SJCRH30 (cell line): ENCODE measurements at regions not wholly inside any gene's neighbourhood (a gene's known extent, or its start where the extent isn't known, plus 50 kb on each side); places are given as distances from the start of the nearest gene placed in this dataset.
A peak's percentile ranks its signal among the peaks of the same experiment; 100 is the strongest.

Experiments
- DNase-seq, 2 experiments: peaks; one replicate each; pipeline ENCODE4 v3.0.0-alpha.2; 2015 to 2020
- H3K27ac ChIP-seq: fragments of 250-450 bp; sonication (Bioruptor Pico); 2 replicates; pipeline ENCODE4 v1.5.1; 2020; ENCODE audit warnings: mild to moderate bottlenecking, moderate library complexity
- H3K27me3 ChIP-seq: fragments of 250-450 bp; sonication (Bioruptor Pico); 2 replicates; pipeline ENCODE4 v1.5.1; 2020; ENCODE audit warnings: mild to moderate bottlenecking, moderate library complexity
- H3K36me3 ChIP-seq: fragments of 250-450 bp; sonication (Bioruptor Pico); 2 replicates; pipeline ENCODE4 v1.5.1; 2020; ENCODE audit warnings: mild to moderate bottlenecking, moderate library complexity
- H3K4me1 ChIP-seq: fragments of 250-450 bp; sonication (Bioruptor Pico); 2 replicates; pipeline ENCODE4 v1.5.1; 2020; ENCODE audit warnings: mild to moderate bottlenecking, moderate library complexity
- H3K4me3 ChIP-seq: fragments of 250-450 bp; sonication (Bioruptor Pico); 2 replicates; pipeline ENCODE4 v1.5.1; 2020; ENCODE audit warnings: mild to moderate bottlenecking, moderate library complexity
- H3K9me3 ChIP-seq: fragments of 250-450 bp; sonication (Bioruptor Pico); replicated peaks from 2 replicates; pipeline ENCODE4 v1.5.1; 2020; ENCODE audit warnings: mild to moderate bottlenecking, moderate library complexity

GRCh38 chr15:39388118-39388517, 192.8 kb upstream of the THBS1 start:
- 0 out of 2 replicates have a peak, but pooled peaks cover 4% of the 10 kb centered on the region for H3K9me3 ChIP-seq
- H3K27ac ChIP-seq, result no peak overlapping the region
- no peaks in the 10 kb centered on the region for H3K36me3 ChIP-seq
- no peaks in the 10 kb centered on the region for H3K4me1 ChIP-seq
- H3K4me3 ChIP-seq, result no peak overlapping the region
- H3K27me3 ChIP-seq, result no peaks in the 10 kb centered on the region
- DNase-seq, result no peak

GRCh38 chr15:39391230-39391629, 189.6 kb upstream of the THBS1 start:
- Histone ChIP-seq H3K27ac (no peak overlapping the region), H3K27me3 (no peaks in the 10 kb centered on the region), H3K9me3 (no peaks in the 10 kb centered on the region), H3K4me3 (no peak overlapping the region), H3K36me3 (no peaks in the 10 kb centered on the region), H3K4me1 (0 out of 2 replicates have a peak, but pooled peaks cover 4% of the 10 kb centered on the region)
- no peak for DNase-seq

DNA sequence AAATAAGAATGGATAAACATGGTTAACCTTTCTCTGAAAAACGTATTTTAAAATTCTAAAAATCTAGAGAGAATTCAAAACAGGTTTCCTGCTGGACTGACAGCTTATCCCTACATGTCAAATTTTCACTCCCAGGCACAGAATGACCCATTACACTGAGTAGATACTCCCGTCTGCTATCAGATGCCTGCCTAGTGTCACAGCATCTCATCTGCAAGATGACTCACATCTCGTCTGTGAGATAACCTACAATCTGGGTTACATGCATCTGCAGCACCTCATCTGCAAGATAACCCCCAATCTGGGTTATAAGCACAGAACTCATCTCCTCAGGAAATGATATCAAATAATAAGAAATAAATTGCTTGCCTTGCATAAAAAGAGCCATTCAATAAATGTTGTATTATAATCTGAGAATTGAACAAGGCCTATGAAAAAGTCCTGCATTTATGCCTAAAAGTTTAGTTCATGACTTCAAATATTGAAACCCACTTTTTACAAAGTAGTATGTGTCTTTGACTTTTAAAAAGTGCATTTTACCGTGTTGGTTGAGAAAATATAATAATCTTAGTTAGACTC, 188.3 kb upstream of the THBS1 start:
- Histone ChIP-seq H3K4me3 (no peak overlapping the region), H3K27me3 (no peaks in the 10 kb centered on the region), H3K36me3 (no peaks in the 10 kb centered on the region), H3K27ac (no peak overlapping the region), H3K4me1 (0 out of 2 replicates have a peak, but pooled peaks cover 4% of the 10 kb centered on the region), H3K9me3 (no peaks in the 10 kb centered on the region)
- no peak for DNase-seq

GRCh38 chr15:39393575-39394335, 187.1 kb upstream of the THBS1 start:
- H3K27me3 ChIP-seq, result no peaks in the 10 kb centered on the region
- H3K27ac ChIP-seq, result no peak overlapping the region
- H3K9me3 ChIP-seq, result no peaks in the 10 kb centered on the region
- no peak overlapping the region for H3K4me3 ChIP-seq
- H3K36me3 ChIP-seq, result no peaks in the 10 kb centered on the region
- 0 out of 2 replicates have a peak, but pooled peaks cover 4% of the 10 kb centered on the region for H3K4me1 ChIP-seq
- DNase-seq, result peak; percentile 4 to 20

- no peak overlapping the region for H3K27ac ChIP-seq
- 0 out of 2 replicates have a peak, but pooled peaks cover 4% of the 10 kb centered on the region for H3K4me1 ChIP-seq
- H3K4me3 ChIP-seq, result no peak overlapping the region
- no peaks in the 10 kb centered on the region for H3K27me3 ChIP-seq
- no peaks in the 10 kb centered on the region for H3K9me3 ChIP-seq
- no peaks in the 10 kb centered on the region for H3K36me3 ChIP-seq
- DNase-seq, result no peak
Observed at GRCh38 chr15:39394496-39394895, 186.4 kb upstream of the THBS1 start.

DNA sequence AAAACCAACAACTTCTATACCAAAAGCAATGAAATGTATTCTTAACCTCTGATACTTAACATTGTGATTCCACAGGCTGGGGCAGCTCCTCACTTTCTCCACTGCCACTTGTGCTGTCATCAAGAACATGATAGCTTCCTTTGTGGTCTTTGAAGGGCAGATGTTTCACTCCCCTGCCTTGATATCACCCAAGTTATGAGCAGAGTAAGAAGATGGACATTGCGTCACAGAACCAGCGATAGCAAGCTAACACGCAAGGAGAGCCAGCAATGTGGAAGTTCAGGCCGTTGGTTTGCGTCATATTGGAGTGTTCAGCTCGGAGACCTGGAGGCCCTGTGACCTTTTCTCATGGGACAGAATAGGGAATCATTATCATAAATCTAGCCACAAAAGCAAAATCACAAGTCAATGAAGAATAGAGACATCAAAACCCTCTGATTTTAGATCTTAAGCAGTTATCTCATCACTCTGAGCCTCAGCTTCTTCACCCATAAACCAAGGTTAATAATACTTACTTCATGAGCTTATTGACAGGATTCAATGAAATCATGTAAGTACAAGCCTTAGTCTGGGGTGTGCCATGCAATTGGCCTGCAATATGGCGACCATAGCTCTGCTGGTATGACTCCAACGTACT, 183.8 kb upstream of the THBS1 start:
- no peak overlapping the region for H3K27ac ChIP-seq
- H3K36me3 ChIP-seq, result no peaks in the 10 kb centered on the region
- 0 out of 2 replicates have a peak, but pooled peaks cover 4% of the 10 kb centered on the region for H3K4me1 ChIP-seq
- H3K27me3 ChIP-seq, result no peaks in the 10 kb centered on the region
- H3K9me3 ChIP-seq, result no peaks in the 10 kb centered on the region
- DNase-seq, result no peak
- no peak overlapping the region for H3K4me3 ChIP-seq

GRCh38 chr15:39397883-39398282, 183.0 kb upstream of the THBS1 start:
- Histone ChIP-seq H3K36me3 (no peaks in the 10 kb centered on the region), H3K27me3 (no peaks in the 10 kb centered on the region), H3K4me1 (0 out of 2 replicates have a peak, but pooled peaks cover 4% of the 10 kb centered on the region), H3K9me3 (no peaks in the 10 kb centered on the region), H3K27ac (no peak overlapping the region), H3K4me3 (no peak overlapping the region)
- DNase-seq, result no peak

DNA sequence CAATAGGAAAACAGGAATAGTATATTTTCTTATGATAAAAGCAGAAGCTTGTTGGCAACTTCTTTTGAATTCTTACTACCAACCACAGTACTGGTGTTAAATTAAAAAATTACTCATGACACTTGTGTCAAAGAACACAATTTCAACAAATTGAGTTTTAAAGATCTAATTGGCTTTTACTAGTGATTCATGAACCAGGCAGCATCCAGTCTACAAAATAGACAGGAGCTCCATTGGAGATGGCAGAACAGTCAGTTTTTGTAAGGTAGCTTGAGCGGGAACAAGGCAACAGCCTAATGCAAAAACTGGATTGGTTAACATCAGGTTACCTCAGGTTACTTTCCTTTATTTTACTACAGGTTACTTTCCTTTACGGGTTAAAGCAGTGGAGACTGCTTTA, 181.3 kb upstream of the THBS1 start:
- Histone ChIP-seq H3K27ac (no peak overlapping the region), H3K4me1 (peaks cover 4% of the 10 kb centered on the region; the same call in 1 of the 2 replicates), H3K9me3 (0 out of 2 replicates have a peak, but pooled peaks cover 2% of the 10 kb centered on the region), H3K27me3 (no peaks in the 10 kb centered on the region), H3K36me3 (no peaks in the 10 kb centered on the region), H3K4me3 (no peak overlapping the region)
- no peak for DNase-seq

DNA sequence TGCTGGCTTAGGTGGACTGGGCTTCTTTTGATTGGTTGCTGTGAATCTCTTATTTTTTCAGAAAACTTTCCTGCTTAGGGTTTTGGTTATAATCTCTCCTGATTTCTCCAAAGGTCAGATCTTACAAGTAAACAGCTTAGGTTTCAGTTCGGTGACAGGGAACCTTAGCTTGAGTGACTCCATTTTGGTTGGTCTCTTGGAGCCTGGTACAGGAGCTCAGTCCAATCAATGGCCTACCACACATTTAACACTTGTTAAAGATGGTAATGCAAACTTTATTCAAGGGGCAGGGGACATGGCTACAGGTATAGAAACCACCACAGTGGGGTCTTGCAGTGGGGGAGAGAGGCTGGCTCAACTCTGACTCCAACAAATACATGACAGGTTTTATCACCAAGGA, 180.9 kb upstream of the THBS1 start:
- Histone ChIP-seq H3K4me3 (no peak overlapping the region), H3K4me1 (peaks cover 4% of the 10 kb centered on the region; the same call in 1 of the 2 replicates), H3K27ac (no peak overlapping the region), H3K36me3 (no peaks in the 10 kb centered on the region), H3K27me3 (no peaks in the 10 kb centered on the region), H3K9me3 (0 out of 2 replicates have a peak, but pooled peaks cover 2% of the 10 kb centered on the region)
- DNase-seq, result no peak

DNA sequence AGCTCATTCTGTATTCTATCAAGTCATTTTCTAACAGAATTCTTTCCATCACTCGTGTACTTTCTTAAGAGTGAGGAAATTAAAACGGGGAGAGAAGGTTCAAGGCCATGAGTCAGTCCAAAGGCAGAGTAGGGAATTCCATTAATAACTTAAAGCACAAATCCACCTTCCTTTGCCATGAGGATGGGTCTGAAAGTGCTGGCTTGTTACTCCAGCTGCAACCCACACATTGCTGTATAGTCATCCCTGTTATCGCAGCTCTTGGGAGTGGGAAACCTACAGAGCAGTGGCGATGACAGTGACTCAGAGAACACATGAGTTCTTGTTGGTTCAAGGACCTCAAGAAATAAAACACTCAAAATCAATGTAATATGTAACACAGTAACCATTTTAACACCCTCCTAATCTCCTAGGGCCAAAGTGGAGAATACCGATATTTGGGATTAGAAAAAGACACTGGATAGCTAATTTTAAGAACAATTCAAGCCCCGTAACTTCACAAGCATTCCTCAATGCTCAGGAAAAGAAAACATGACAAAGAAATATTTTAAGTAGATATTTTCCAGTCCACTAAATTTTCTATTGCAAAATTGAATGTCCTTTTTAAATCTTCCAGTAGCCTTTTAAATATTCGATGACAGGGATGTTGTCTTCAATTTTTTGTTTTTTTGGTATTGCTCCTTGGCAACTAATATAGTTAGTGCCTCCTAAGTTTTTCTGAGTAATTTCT, 179.9 kb upstream of the THBS1 start:
- H3K27ac ChIP-seq, result no peak overlapping the region
- H3K27me3 ChIP-seq, result no peaks in the 10 kb centered on the region
- no peaks in the 10 kb centered on the region for H3K36me3 ChIP-seq
- peaks cover 4% of the 10 kb centered on the region; the same call in 1 of the 2 replicates for H3K4me1 ChIP-seq
- DNase-seq, result no peak
- H3K4me3 ChIP-seq, result no peak overlapping the region
- 0 out of 2 replicates have a peak, but pooled peaks cover 2% of the 10 kb centered on the region for H3K9me3 ChIP-seq

- Histone ChIP-seq H3K4me3 (no peak overlapping the region), H3K9me3 (peaks cover 2% of the 10 kb centered on the region; the same call in 1 of the 2 replicates), H3K27ac (no peak overlapping the region), H3K36me3 (no peaks in the 10 kb centered on the region), H3K27me3 (no peaks in the 10 kb centered on the region), H3K4me1 (peaks cover 4% of the 10 kb centered on the region; the same call in 1 of the 2 replicates)
- peak in 1 of 2 experiments; percentile 13 for DNase-seq
Observed at GRCh38 chr15:39403640-39404117, 177.2 kb upstream of the THBS1 start.

DNA sequence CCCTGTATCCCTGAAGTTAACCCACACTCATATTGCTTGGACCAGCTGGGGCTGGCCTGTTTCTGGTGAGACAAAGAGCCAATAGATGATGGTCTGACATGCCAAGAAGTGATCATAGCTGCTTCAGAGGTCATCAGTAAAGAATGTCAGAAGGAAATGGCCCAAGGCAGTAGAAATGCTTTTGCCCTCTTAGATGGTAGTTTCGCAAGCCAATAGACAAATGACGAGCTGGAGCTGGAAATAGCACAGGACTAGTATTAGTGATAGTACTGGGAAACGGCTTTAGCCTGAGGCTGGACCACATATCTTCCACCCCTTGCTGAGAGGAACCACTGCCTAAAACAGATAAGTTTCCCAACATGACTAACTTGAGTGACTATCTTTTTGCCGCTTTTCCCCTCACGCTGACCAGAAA, 176.1 kb upstream of the THBS1 start:
- H3K4me3 ChIP-seq, result no peak overlapping the region
- H3K36me3 ChIP-seq, result no peaks in the 10 kb centered on the region
- peaks cover 4% of the 10 kb centered on the region; the same call in 1 of the 2 replicates for H3K4me1 ChIP-seq
- no peak overlapping the region for H3K27ac ChIP-seq
- H3K27me3 ChIP-seq, result no peaks in the 10 kb centered on the region
- DNase-seq, result no peak
- peaks cover 2% of the 10 kb centered on the region; the same call in 1 of the 2 replicates for H3K9me3 ChIP-seq

- Histone ChIP-seq H3K4me1 (peaks cover 4% of the 10 kb centered on the region; the same call in 1 of the 2 replicates), H3K4me3 (no peak overlapping the region), H3K36me3 (no peaks in the 10 kb centered on the region), H3K27me3 (no peaks in the 10 kb centered on the region), H3K9me3 (peaks cover 2% of the 10 kb centered on the region; the same call in 1 of the 2 replicates), H3K27ac (no peak overlapping the region)
- DNase-seq, result no peak
Observed at GRCh38 chr15:39406485-39406884, 174.4 kb upstream of the THBS1 start.

DNA sequence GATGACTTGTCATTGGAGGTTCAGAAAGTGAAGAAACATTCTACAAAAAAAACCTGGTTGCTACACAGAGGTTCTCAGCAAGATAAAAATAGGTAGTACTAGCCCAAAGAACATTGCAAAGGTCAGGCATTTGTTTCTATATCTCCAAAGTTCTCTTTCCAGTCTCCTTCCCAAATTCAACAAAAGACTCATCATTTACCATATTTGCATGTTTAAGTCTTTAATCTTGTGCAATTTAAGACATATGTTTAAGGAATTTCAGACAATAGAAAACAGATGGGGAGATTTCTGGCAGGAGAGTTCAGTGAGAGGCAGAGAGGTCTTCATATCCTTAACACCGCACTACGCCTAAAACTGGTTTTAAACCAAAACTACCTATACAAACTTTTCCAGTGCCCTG, 173.8 kb upstream of the THBS1 start:
- Histone ChIP-seq H3K27me3 (no peaks in the 10 kb centered on the region), H3K27ac (no peak overlapping the region), H3K9me3 (peaks cover 2% of the 10 kb centered on the region; the same call in 1 of the 2 replicates), H3K36me3 (no peaks in the 10 kb centered on the region), H3K4me1 (peaks cover 4% of the 10 kb centered on the region; the same call in 1 of the 2 replicates), H3K4me3 (no peak overlapping the region)
- no peak for DNase-seq
